ENCODE measurements at regions not wholly inside any gene's neighbourhood (a gene's known extent, or its start where the extent isn't known, plus 50 kb on each side); places are given as distances from the start of the nearest gene placed in this dataset.
"Not testable (repeated sequence)": the region's sequence is repeated elsewhere in the genome, so short reads cannot be mapped to it uniquely, and the experiment has no call there.

- TF ChIP-seq CTCF (IDR thresholded peaks at IDR 0.05), result no peak
- no peak for TF ChIP-seq POLR2A (IDR thresholded peaks at IDR 0.05)
- no peak for DNase-seq (ENCODE audit: low spot score in 2 of 2)
- intact Hi-C loops (cut with DNase I; ENCODE audit: low total_unique reads), result no loop called here
- H3K4me3 ChIP-seq (ENCODE audit: low read depth, poor library complexity, severe bottlenecking), result no peak overlapping the region
- WGBS, 2 donors, result 73 to 79% methylated on average over 1 of the region's 1 CpG
These were observed 240.1 kb upstream of the RASA1 start for GRCh38 chr5:87027570-87027969.

GRCh38 chr5:87029951-87030350 lies 237.7 kb upstream of the RASA1 start:
- TF ChIP-seq CTCF (IDR thresholded peaks at IDR 0.05), result no peak
- no peak for TF ChIP-seq POLR2A (IDR thresholded peaks at IDR 0.05)
- no peak overlapping the region for H3K4me3 ChIP-seq (ENCODE audit: low read depth, poor library complexity, severe bottlenecking)
- no peak for DNase-seq (ENCODE audit: low spot score in 2 of 2)
- intact Hi-C loops (cut with DNase I; ENCODE audit: low total_unique reads), result no loop called here
- 85 to 89% methylated on average over 7 of the region's 7 CpGs for WGBS, 2 donors

GRCh38 chr5:87030699-87031098 lies 237.0 kb upstream of the RASA1 start:
- intact Hi-C loops (cut with DNase I; ENCODE audit: low total_unique reads), result no loop called here

GRCh38 chr5:87034557-87034956 lies 233.1 kb upstream of the RASA1 start:
- DNase-seq (ENCODE audit: low spot score in 2 of 2), result no peak
- intact Hi-C loops (cut with DNase I; ENCODE audit: low total_unique reads), result no loop called here
- 84 to 85% methylated on average over 2 of the region's 2 CpGs for WGBS, 2 donors
- no peak overlapping the region for H3K4me3 ChIP-seq (ENCODE audit: low read depth, poor library complexity, severe bottlenecking)
- TF ChIP-seq POLR2A (IDR thresholded peaks at IDR 0.05) (no peak), CTCF (IDR thresholded peaks at IDR 0.05) (no peak)

More at GRCh38 chr5:87030699-87031098, 237.0 kb upstream of the RASA1 start:
- no peak for DNase-seq (ENCODE audit: low spot score in 2 of 2)
- H3K4me3 ChIP-seq (ENCODE audit: low read depth, poor library complexity, severe bottlenecking), result no peak overlapping the region
- WGBS, 2 donors, result 87 to 88% methylated on average over 7 of the region's 7 CpGs
- TF ChIP-seq CTCF (IDR thresholded peaks at IDR 0.05) (no peak), POLR2A (IDR thresholded peaks at IDR 0.05) (no peak)

GRCh38 chr5:87042554-87042953 lies 225.1 kb upstream of the RASA1 start:
- TF ChIP-seq CTCF (IDR thresholded peaks at IDR 0.05), result no peak
- no peak for TF ChIP-seq POLR2A (IDR thresholded peaks at IDR 0.05)
- DNase-seq (ENCODE audit: low spot score in 2 of 2), result no peak
- no peak overlapping the region for H3K4me3 ChIP-seq (ENCODE audit: low read depth, poor library complexity, severe bottlenecking)
- intact Hi-C loops (cut with DNase I; ENCODE audit: low total_unique reads), result no loop called here
- WGBS, 2 donors, result 78 to 85% methylated on average over 7 of the region's 7 CpGs

GRCh38 chr5:87048156-87048555 lies 219.5 kb upstream of the RASA1 start:
- H3K4me3 ChIP-seq (ENCODE audit: low read depth, poor library complexity, severe bottlenecking), result no peak overlapping the region
- WGBS, 2 donors, result 82 to 95% methylated on average over 1 of the region's 1 CpG
- intact Hi-C loops (cut with DNase I; ENCODE audit: low total_unique reads), result no loop called here
- no peak for TF ChIP-seq CTCF (IDR thresholded peaks at IDR 0.05)
- TF ChIP-seq POLR2A (IDR thresholded peaks at IDR 0.05), result no peak
- DNase-seq (ENCODE audit: low spot score in 2 of 2), result no peak

- DNase-seq (ENCODE audit: low spot score in 2 of 2); intact Hi-C loops (cut with DNase I; ENCODE audit: low total_unique reads): not testable (repeated sequence)
- WGBS, 2 donors, result 86 to 88% methylated on average over 6 of the region's 6 CpGs
These were observed 218.7 kb upstream of the RASA1 start for GRCh38 chr5:87049012-87049411.

More at GRCh38 chr5:87049012-87049411, 218.7 kb upstream of the RASA1 start:
- H3K4me3 ChIP-seq (ENCODE audit: low read depth, poor library complexity, severe bottlenecking), result not testable (repeated sequence)

Measured in lower leg skin (tissue), 4 donors.